T-helper 2 cell (primary cell): ENCODE measurements at regions not wholly inside any gene's neighbourhood (a gene's known extent, or its start where the extent isn't known, plus 50 kb on each side); places are given as distances from the start of the nearest gene placed in this dataset.

ENCODE experiments used
- DNase-seq, 5 experiments: peaks; one replicate each; pipeline versions ENCODE4 v3.0.0 to v3.0.0-alpha.2; 2012 to 2022

- no peak for DNase-seq
These were observed 197.2 kb downstream of the TEX29 start for GRCh38 chr13:111517641-111518010.

- DNase-seq, result no peak
These were observed 197.8 kb downstream of the TEX29 start for GRCh38 chr13:111518161-111518792.

GRCh38 chr13:111519041-111519440 lies 198.6 kb downstream of the TEX29 start:
- DNase-seq, result no peak

GRCh38 chr13:111519490-111520170 lies 199.2 kb downstream of the TEX29 start:
- no peak for DNase-seq

- DNase-seq, result no peak
These were observed 200.6 kb downstream of the TEX29 start for GRCh38 chr13:111521030-111521429.

GRCh38 chr13:111521691-111522229 lies 201.3 kb downstream of the TEX29 start:
- DNase-seq, result no peak

- no peak for DNase-seq
These were observed 205.1 kb downstream of the TEX29 start for GRCh38 chr13:111525320-111526118.

GRCh38 chr13:111526922-111527321 lies 206.5 kb downstream of the TEX29 start:
- no peak for DNase-seq

- DNase-seq, result no peak
These were observed 207.3 kb downstream of the TEX29 start for GRCh38 chr13:111527614-111528229.

GRCh38 chr13:111528513-111528912 lies 208.1 kb downstream of the TEX29 start:
- no peak for DNase-seq

GRCh38 chr13:111530137-111530870 lies 209.9 kb downstream of the TEX29 start:
- DNase-seq, result no peak

- no peak for DNase-seq
These were observed 211.1 kb downstream of the TEX29 start for GRCh38 chr13:111531505-111531904.

GRCh38 chr13:111532111-111532510 lies 211.7 kb downstream of the TEX29 start:
- DNase-seq, result no peak

- no peak for DNase-seq
These were observed 213.7 kb downstream of the TEX29 start for GRCh38 chr13:111533900-111534683.

GRCh38 chr13:111534751-111535522 lies 214.5 kb downstream of the TEX29 start:
- DNase-seq, result no peak

- DNase-seq, result no peak
These were observed 215.0 kb downstream of the TEX29 start for GRCh38 chr13:111535523-111535811.

- DNase-seq, result no peak
These were observed 215.7 kb downstream of the TEX29 start for GRCh38 chr13:111536075-111536642.

GRCh38 chr13:111537115-111537728 lies 216.8 kb downstream of the TEX29 start:
- no peak for DNase-seq

- DNase-seq, result no peak
These were observed 217.5 kb downstream of the TEX29 start for GRCh38 chr13:111537843-111538499.

- DNase-seq, result no peak
These were observed 218.8 kb downstream of the TEX29 start for GRCh38 chr13:111539252-111539651.
